Keratinocyte (primary cell): ENCODE measurements at regions not wholly inside any gene's neighbourhood (a gene's known extent, or its start where the extent isn't known, plus 50 kb on each side); places are given as distances from the start of the nearest gene placed in this dataset.
"Not testable (repeated sequence)": the region's sequence is repeated elsewhere in the genome, so short reads cannot be mapped to it uniquely, and the experiment has no call there.

Source experiments
- DNase-seq: peaks from one replicate; pipeline ENCODE4 v3.0.0-alpha.2; 2011; ENCODE audit warnings: low read depth, missing footprints, low spot score
- FAIRE-seq: peaks from 2 replicates; lab custom pipeline; 2011; peaks lifted over from hg19 to GRCh38; lab: Jason Lieb, UNC
- H2AFZ ChIP-seq: 2 replicates; pipeline ENCODE4 v1.6.0; 2012; ENCODE audit warnings: low read length, control low read depth, inconsistent platforms; ENCODE audit not compliant: control insufficient read depth
- H3K27ac ChIP-seq: 2 replicates; pipeline ENCODE4 v1.5.1; 2011; ENCODE audit warnings: low read length; ENCODE audit not compliant: control insufficient read depth, insufficient read depth
- H3K27me3 ChIP-seq: 3 replicates; pipeline ENCODE4 v1.6.0; 2011; ENCODE audit warnings: low read length; ENCODE audit not compliant: control insufficient read depth, insufficient read depth; ENCODE audit errors: extremely low read depth
- H3K36me3 ChIP-seq, 2 experiments: 2 replicates in 1 of 2; 3 replicates in 1 of 2; pipeline ENCODE4 v1.5.1; 2011; ENCODE audit warnings: low read length in 2 of 2, mild to moderate bottlenecking in 1 of 2; ENCODE audit not compliant: control insufficient read depth in 2 of 2, insufficient read depth in 2 of 2; ENCODE audit errors: extremely low read depth in 1 of 2
- H3K4me1 ChIP-seq: 3 replicates; pipeline ENCODE4 v1.5.1; 2011; ENCODE audit warnings: low read length; ENCODE audit not compliant: control insufficient read depth, insufficient read depth; ENCODE audit errors: extremely low read depth
- H3K4me2 ChIP-seq: 3 replicates; pipeline ENCODE4 v1.6.0; 2011; ENCODE audit warnings: low read depth, low read length; ENCODE audit not compliant: control insufficient read depth, insufficient read depth; ENCODE audit errors: extremely low read depth
- H3K4me3 ChIP-seq, 3 experiments: fragments of 200-600 bp in 1 of 3; sonication (generic) in 1 of 3; 2 replicates in 2 of 3; 3 replicates in 1 of 3; pipeline ENCODE4 v1.5.1; 2011 to 2016; ENCODE audit warnings: low read length in 3 of 3, mild to moderate bottlenecking in 3 of 3, control low read depth in 2 of 3, inconsistent platforms in 1 of 3, low read depth in 1 of 3, mixed read lengths in 1 of 3, mixed run types in 1 of 3, moderate library complexity in 1 of 3; ENCODE audit not compliant: control insufficient read depth in 2 of 3, insufficient read depth in 2 of 3; ENCODE audit errors: extremely low read depth in 1 of 3
- H3K79me2 ChIP-seq: 2 replicates; pipeline ENCODE4 v1.6.0; 2012; ENCODE audit warnings: low read length; ENCODE audit not compliant: control insufficient read depth, insufficient read depth
- H3K9ac ChIP-seq: 3 replicates; pipeline ENCODE4 v1.6.0; 2011; ENCODE audit warnings: low read length; ENCODE audit not compliant: control insufficient read depth, insufficient read depth; ENCODE audit errors: extremely low read depth
- H3K9me1 ChIP-seq: 3 replicates; pipeline ENCODE4 v1.6.0; 2011; ENCODE audit warnings: low read length; ENCODE audit not compliant: control insufficient read depth, insufficient read depth; ENCODE audit errors: extremely low read depth
- H3K9me3 ChIP-seq: 2 replicates; pipeline ENCODE4 v1.5.1; 2012; ENCODE audit warnings: low read depth, low read length; ENCODE audit not compliant: control insufficient read depth
- H4K20me1 ChIP-seq: 3 replicates; pipeline ENCODE4 v1.6.0; 2011; ENCODE audit warnings: low read length; ENCODE audit not compliant: control insufficient read depth, insufficient read depth; ENCODE audit errors: extremely low read depth
- CTCF ChIP-seq, 3 experiments: IDR thresholded peaks in 1 of 3; conservative IDR thresholded peaks in 1 of 3; optimal IDR thresholded peaks in 1 of 3; 2 replicates in 2 of 3; 3 replicates in 1 of 3; pipeline versions ENCODE3 to v1.5.1; 2011; ENCODE audit warnings: low read length in 3 of 3, mild to moderate bottlenecking in 3 of 3, moderate library complexity in 2 of 3, control low read depth in 1 of 3, inconsistent platforms in 1 of 3; ENCODE audit not compliant: insufficient read depth in 2 of 3; ENCODE audit errors: extremely low read depth in 1 of 3
- EZH2 ChIP-seq: IDR thresholded peaks from one replicate; pipeline ENCODE4 v1.6.1; 2012; ENCODE audit warnings: inconsistent platforms, mild to moderate bottlenecking, low read length, moderate library complexity
- dilution Hi-C: fragments of 300-500 bp; cut with MboI; formaldehyde crosslinking; loops from one replicate; pipeline ENCODE4 v1.7.0; 2020; ENCODE audit warnings: low sequenced_read_pairs; ENCODE audit not compliant: extremely low pct_ligation_motif_present

GRCh38 chr10:23793577-23793976 lies 354.7 kb downstream of the OTUD1 start:
- H3K79me2 ChIP-seq: no peaks in the 10 kb centered on the region
- no peaks in the 10 kb centered on the region for H3K9me1 ChIP-seq
- H3K4me1 ChIP-seq: no peaks in the 10 kb centered on the region
- dilution Hi-C loops: no loop called here
- no peak overlapping the region for H3K9ac ChIP-seq
- H3K4me2 ChIP-seq: no peak overlapping the region
- no peaks in the 10 kb centered on the region for H3K36me3 ChIP-seq
- no peak for TF ChIP-seq EZH2
- TF ChIP-seq CTCF (optimal IDR thresholded peaks at IDR 0.05 in 1 of 3, IDR thresholded peaks at IDR 0.05 in 1 of 3, conservative IDR thresholded peaks at IDR 0.05 in 1 of 3; ENCODE audit: extremely low read depth in 1 of 3, insufficient read depth in 2 of 3, low read length in 3 of 3): no peak
- no peak for FAIRE-seq
- no peaks in the 10 kb centered on the region for H4K20me1 ChIP-seq
- H2AFZ ChIP-seq: no peak overlapping the region
- no peak for DNase-seq
- no peaks in the 10 kb centered on the region for H3K9me3 ChIP-seq
- H3K4me3 ChIP-seq: no peak overlapping the region
- no peaks in the 10 kb centered on the region for H3K27me3 ChIP-seq
- no peak overlapping the region for H3K27ac ChIP-seq

- DNase-seq, H2AFZ ChIP-seq, H3K79me2 ChIP-seq, H3K36me3 ChIP-seq, H3K9me1 ChIP-seq, H3K9me3 ChIP-seq, H3K9ac ChIP-seq, H3K27ac ChIP-seq, H4K20me1 ChIP-seq, H3K4me3 ChIP-seq, FAIRE-seq, H3K4me2 ChIP-seq, H3K27me3 ChIP-seq, dilution Hi-C loops, H3K4me1 ChIP-seq: not testable (repeated sequence)
Measured at GRCh38 chr10:23797452-23797851, 358.6 kb downstream of the OTUD1 start.

GRCh38 chr10:23804125-23804524 lies 365.2 kb downstream of the OTUD1 start:
- H3K36me3 ChIP-seq: no peaks in the 10 kb centered on the region
- H3K9me1 ChIP-seq: no peaks in the 10 kb centered on the region
- H3K4me2 ChIP-seq: no peak overlapping the region
- dilution Hi-C loops: no loop called here
- no peaks in the 10 kb centered on the region for H3K9me3 ChIP-seq
- FAIRE-seq (no peak), DNase-seq (no peak)
- H3K79me2 ChIP-seq: no peaks in the 10 kb centered on the region
- no peak overlapping the region for H2AFZ ChIP-seq
- no peak for TF ChIP-seq CTCF (optimal IDR thresholded peaks at IDR 0.05 in 1 of 3, IDR thresholded peaks at IDR 0.05 in 1 of 3, conservative IDR thresholded peaks at IDR 0.05 in 1 of 3; ENCODE audit: extremely low read depth in 1 of 3, insufficient read depth in 2 of 3, low read length in 3 of 3)
- TF ChIP-seq EZH2: no peak
- no peak overlapping the region for H3K27ac ChIP-seq
- H3K4me1 ChIP-seq: no peaks in the 10 kb centered on the region
- H3K27me3 ChIP-seq: no peaks in the 10 kb centered on the region
- no peak overlapping the region for H3K4me3 ChIP-seq
- H3K9ac ChIP-seq: no peak overlapping the region
- H4K20me1 ChIP-seq: no peaks in the 10 kb centered on the region
